Thoracic aorta (tissue), 2 donors: ENCODE measurements at regions not wholly inside any gene's neighbourhood (a gene's known extent, or its start where the extent isn't known, plus 50 kb on each side); places are given as distances from the start of the nearest gene placed in this dataset.

ENCODE experiments used
- ATAC-seq: fragments of 150-250 bp; one replicate; pipeline ENCODE4 v1.8.0; 2017; ENCODE audit warnings: low read depth; ENCODE audit not compliant: insufficient number of reproducible peaks, low FRiP score
- DNase-seq: peaks from one replicate; pipeline ENCODE4 v3.0.0-alpha.2; 2020; ENCODE audit warnings: low spot score
- H3K27ac ChIP-seq, 2 donors: fragments of 200-600 bp; sonication (generic); 1 replicate in 1 of 2; 2 replicates in 1 of 2; pipeline ENCODE4 v1.5.1; 2016; ENCODE audit warnings: mild to moderate bottlenecking in 2 of 2, moderate library complexity in 2 of 2
- H3K27me3 ChIP-seq: fragments of 200-600 bp; sonication (generic); replicated peaks from 2 replicates; pipeline ENCODE4 v1.6.0; 2016; ENCODE audit warnings: mild to moderate bottlenecking; ENCODE audit not compliant: insufficient read depth
- H3K36me3 ChIP-seq: fragments of 200-600 bp; sonication (generic); one replicate; pipeline ENCODE4 v1.5.1; 2016
- H3K4me1 ChIP-seq, 2 donors: fragments of 200-600 bp; sonication (generic); 1 replicate in 1 of 2; 2 replicates in 1 of 2; pipeline versions ENCODE4 v1.5.1 to v1.6.0; 2016; ENCODE audit warnings: low read depth in 2 of 2, mild to moderate bottlenecking in 1 of 2; ENCODE audit not compliant: control insufficient read depth in 1 of 2
- H3K4me3 ChIP-seq: fragments of 200-600 bp; sonication (generic); 2 replicates; pipeline ENCODE4 v1.5.1; 2016; ENCODE audit warnings: mild to moderate bottlenecking
- H3K9me3 ChIP-seq: fragments of 200-600 bp; sonication (generic); 2 replicates; pipeline ENCODE4 v1.5.1; 2016
- TF ChIP-seq, protein P1 (sequence below): fragments of 200-600 bp; sonication (generic); IDR thresholded peaks from one replicate; pipeline ENCODE4 v1.5.1; 2019; ENCODE audit warnings: antibody characterized with exemption

DNA sequence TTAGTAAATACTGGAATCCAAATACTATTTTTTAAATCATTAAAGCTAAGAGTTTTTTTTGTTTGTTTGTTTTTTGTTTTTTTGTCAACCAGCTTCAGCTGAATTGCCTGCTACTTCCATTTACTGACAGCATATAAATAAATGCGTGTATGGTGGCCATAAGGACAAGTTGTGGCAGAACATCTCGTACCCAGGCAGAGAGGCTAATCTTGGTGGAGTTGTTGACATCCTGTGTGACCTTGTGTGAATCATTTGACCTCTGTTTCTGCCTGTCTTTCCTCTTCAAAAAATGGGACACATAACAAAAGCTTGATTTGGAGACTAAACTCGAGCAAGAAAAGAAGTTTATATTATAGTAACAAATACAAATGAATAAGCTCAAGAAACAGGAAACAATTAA lies 734.2 kb downstream of the MCTP2 start:
- Histone ChIP-seq H3K36me3 (no peaks in the 10 kb centered on the region), H3K27me3 (no peaks in the 10 kb centered on the region), H3K4me1 (peaks cover 0 to 5% of the 10 kb centered on the region in 2 donors), H3K4me3 (no peak overlapping the region), H3K27ac (no peak overlapping the region), H3K9me3 (no peaks in the 10 kb centered on the region)
- TF ChIP-seq, protein P1, sequence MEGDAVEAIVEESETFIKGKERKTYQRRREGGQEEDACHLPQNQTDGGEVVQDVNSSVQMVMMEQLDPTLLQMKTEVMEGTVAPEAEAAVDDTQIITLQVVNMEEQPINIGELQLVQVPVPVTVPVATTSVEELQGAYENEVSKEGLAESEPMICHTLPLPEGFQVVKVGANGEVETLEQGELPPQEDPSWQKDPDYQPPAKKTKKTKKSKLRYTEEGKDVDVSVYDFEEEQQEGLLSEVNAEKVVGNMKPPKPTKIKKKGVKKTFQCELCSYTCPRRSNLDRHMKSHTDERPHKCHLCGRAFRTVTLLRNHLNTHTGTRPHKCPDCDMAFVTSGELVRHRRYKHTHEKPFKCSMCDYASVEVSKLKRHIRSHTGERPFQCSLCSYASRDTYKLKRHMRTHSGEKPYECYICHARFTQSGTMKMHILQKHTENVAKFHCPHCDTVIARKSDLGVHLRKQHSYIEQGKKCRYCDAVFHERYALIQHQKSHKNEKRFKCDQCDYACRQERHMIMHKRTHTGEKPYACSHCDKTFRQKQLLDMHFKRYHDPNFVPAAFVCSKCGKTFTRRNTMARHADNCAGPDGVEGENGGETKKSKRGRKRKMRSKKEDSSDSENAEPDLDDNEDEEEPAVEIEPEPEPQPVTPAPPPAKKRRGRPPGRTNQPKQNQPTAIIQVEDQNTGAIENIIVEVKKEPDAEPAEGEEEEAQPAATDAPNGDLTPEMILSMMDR = no peak
- DNase-seq (no peak), ATAC-seq (no peak)

DNA sequence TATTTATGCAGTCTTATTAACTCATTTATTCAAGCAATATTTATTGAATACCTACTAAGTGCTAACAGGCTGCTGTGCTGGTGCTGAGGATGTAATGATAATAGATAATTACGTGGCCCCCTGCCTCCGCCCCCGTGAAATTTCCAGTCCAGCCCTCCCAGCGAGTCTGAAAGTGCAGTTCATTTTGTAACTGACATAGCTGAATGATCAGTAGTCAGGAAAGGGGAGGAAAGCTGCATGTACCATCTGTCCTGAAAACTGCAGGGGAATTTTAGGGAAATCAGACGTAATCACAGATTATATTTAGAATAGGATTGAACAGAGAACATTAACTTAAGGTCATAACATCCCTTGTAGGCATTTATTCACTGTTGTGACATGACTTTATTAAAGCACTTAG lies 736.8 kb downstream of the MCTP2 start:
- ATAC-seq (no peak), DNase-seq (no peak)
- H3K9me3 ChIP-seq = no peaks in the 10 kb centered on the region
- H3K27ac ChIP-seq = no peak overlapping the region
- no peaks in the 10 kb centered on the region for H3K36me3 ChIP-seq
- peak overlapping the region; percentile 26 for H3K4me3 ChIP-seq
- TF ChIP-seq, protein P1 = no peak
- H3K27me3 ChIP-seq = no peaks in the 10 kb centered on the region
- H3K4me1 ChIP-seq = peaks cover 0 to 5% of the 10 kb centered on the region in 2 donors

DNA sequence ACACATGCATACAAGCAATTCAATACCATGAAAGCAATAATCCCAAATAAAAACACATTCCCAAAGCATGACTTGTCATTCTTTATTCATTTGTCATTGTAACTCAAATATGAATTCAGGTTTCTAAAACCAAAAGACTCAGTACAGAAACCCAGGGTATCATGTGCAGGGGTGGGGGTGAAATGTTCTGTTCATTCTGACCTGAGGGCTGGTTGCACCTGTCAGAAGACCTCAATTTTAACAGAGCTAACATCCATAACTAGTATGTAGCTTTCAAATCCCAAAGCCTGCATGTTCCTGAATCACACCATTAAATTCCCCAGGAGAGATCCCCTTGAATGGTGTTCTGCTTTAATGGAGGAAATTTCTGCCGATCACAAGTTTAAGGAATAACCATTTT lies 738.7 kb downstream of the MCTP2 start:
- no peak for DNase-seq
- TF ChIP-seq, protein P1 = no peak
- Histone ChIP-seq H3K36me3 (no peaks in the 10 kb centered on the region), H3K27ac (no peak overlapping the region), H3K4me3 (no peak overlapping the region), H3K4me1 (peaks cover 0 to 5% of the 10 kb centered on the region in 2 donors), H3K27me3 (no peaks in the 10 kb centered on the region), H3K9me3 (no peaks in the 10 kb centered on the region)
- ATAC-seq = no peak

DNA sequence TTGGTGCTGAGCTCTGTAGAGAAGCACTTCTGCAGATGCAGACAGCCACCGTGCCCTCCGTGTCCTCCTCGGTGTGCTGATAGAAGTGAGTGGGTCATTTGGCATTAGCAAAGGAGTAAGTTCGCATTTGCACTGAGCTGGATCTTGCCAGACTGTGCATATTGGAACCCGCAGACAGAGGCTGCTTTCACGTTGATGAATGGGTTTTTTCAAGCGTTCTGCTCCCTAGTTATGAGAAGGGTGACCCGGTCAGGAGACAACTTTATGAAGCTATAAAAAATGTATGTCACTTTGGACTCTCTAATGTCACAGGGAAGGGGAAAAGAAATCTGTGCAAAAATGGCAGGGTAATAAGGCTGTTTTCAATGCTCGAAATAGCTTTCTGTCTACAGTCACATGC lies 739.4 kb downstream of the MCTP2 start:
- DNase-seq = no peak
- TF ChIP-seq, protein P1 = no peak
- no peak for ATAC-seq
- Histone ChIP-seq H3K4me1 (no peaks in the 10 kb centered on the region), H3K27me3 (no peaks in the 10 kb centered on the region), H3K27ac (no peak overlapping the region), H3K36me3 (no peaks in the 10 kb centered on the region), H3K9me3 (no peaks in the 10 kb centered on the region), H3K4me3 (no peak overlapping the region)

DNA sequence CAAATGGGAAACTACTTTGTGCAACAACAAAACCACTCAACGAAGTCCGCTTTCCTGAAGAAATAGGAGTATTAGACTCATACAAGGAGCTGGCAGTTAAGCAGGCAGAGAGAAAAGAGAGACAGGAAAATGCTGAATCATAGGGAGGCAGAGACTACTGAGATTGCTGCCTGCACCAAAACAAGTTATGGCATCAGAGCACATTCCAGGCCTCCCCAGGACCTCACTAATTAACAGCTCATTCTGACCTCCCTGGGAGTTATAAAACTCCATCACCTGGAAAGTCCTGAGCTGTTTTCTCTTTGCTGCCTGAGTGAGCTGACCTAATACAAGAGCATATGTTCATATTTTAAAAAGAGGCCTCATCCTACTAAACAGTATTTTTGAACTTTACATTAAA lies 741.0 kb downstream of the MCTP2 start:
- ATAC-seq (no peak), DNase-seq (no peak)
- Histone ChIP-seq H3K9me3 (no peaks in the 10 kb centered on the region), H3K27ac (no peak overlapping the region), H3K36me3 (no peaks in the 10 kb centered on the region), H3K4me1 (no peaks in the 10 kb centered on the region), H3K4me3 (no peak overlapping the region), H3K27me3 (no peaks in the 10 kb centered on the region)
- TF ChIP-seq, protein P1 = no peak
